HPDE6-E6E7 (cell line): ENCODE measurements at regions not wholly inside any gene's neighbourhood (a gene's known extent, or its start where the extent isn't known, plus 50 kb on each side); places are given as distances from the start of the nearest gene placed in this dataset.

ENCODE experiments used
- DNase-seq: peaks from one replicate; pipeline ENCODE4 v3.0.0; 2011; ENCODE audit warnings: missing footprints; ENCODE audit errors: extremely low spot score

- DNase-seq, result no peak
Observed at GRCh38 chr12:92000597-92000996, 145.0 kb downstream of the BTG1 start.

DNA sequence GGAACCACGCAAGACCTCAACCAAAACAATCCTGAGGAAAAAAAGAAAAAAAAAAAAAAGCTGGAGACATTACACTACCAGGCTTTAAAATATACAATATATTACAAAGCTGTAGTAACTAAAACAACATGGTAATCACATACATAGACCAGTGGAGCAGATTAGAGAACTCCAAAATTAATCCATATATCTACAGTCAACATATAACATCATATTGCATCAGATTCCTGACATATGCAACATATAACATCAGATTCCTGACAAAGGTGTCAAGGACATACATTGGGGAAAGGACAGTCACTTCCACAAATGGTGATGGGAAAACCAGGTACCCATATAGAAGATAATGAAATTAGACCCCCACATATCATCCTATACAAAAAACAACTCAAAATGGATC, 145.8 kb downstream of the BTG1 start:
- DNase-seq, result no peak

DNA sequence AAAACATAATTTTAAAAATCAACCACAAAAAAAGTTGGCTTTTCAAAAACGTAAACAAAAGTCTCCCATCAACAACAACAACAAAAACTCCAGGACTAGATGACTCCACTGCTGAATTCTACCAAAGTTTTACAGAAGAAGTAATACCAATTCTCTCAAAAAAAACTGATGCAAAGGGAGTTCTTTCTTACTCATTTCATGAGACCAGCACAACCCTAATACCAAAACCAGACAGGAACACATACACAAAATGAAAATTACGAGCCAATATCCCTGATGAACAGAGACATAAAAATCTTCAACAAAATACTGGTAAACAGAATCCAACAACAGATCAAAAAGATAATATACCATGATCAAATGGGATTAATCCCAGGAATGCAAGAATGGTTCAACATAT, 147.3 kb downstream of the BTG1 start:
- no peak for DNase-seq

DNA sequence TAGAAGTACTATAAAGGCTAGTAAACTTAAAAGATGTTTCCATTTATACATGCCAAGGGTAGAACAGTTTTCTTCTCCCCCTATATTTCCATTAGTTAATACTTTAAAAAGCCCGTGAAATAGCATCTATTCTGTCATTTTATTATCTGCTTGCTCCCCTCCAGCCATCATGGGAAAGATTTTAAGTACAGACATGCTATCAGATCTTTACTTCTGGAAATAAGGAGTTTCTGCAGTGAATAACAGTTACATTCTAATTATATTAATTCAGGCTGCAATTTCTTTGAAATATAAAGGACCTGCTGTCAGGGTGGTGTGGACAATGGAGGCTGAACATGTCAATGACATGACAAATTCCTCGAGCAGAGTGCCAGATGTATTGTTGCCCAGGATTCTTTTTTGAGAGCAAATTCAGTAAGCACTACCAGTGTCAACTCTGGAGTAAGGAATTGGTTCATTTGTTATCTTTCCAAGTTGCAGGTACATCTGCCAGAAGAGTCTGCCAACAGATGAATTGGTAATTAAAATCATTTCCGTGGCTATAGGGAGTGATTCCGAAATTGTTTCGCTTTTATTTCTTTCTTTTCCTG, 151.3 kb downstream of the BTG1 start:
- DNase-seq, result no peak

GRCh38 chr12:91993287-91994017, 152.2 kb downstream of the BTG1 start:
- no peak for DNase-seq

DNA sequence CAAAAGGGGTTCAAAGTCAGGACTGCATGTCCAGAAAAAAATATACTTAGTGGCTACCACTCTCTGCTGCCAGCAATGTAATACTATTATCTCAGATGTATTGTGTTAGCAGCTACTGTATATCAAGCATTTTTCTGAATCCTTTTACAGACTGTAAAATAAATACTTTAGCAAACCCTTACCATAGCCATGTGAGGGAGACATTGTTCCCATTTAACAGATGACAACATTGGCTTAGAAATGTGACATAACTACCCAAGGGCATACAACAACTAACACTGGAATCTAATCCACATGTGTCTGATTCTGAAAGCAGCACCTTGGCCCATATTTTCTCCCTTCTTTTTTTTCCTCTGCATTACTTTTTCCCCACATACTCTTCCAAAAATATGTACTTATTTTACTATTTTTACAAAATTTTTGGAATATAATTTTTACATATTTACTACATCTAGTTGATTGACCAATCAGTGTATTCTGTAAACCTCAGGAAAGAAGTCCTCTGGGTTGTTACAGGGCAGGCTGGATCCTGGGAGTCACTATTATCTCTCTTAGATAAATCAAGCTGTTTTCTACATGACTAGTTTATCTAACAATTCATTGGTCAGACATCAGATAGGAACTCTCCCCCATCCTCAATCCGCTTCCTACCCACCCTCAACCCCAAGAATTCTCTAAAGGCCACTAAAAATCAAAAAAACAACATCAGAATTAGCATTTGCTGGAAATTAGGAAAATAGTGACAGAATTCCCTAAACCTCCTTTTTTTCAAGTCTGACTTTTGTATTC, 154.1 kb downstream of the BTG1 start:
- no peak for DNase-seq

- no peak for DNase-seq
Observed at GRCh38 chr12:91990525-91990924, 155.1 kb downstream of the BTG1 start.

GRCh38 chr12:91989143-91989542, 156.5 kb downstream of the BTG1 start:
- DNase-seq, result no peak

DNA sequence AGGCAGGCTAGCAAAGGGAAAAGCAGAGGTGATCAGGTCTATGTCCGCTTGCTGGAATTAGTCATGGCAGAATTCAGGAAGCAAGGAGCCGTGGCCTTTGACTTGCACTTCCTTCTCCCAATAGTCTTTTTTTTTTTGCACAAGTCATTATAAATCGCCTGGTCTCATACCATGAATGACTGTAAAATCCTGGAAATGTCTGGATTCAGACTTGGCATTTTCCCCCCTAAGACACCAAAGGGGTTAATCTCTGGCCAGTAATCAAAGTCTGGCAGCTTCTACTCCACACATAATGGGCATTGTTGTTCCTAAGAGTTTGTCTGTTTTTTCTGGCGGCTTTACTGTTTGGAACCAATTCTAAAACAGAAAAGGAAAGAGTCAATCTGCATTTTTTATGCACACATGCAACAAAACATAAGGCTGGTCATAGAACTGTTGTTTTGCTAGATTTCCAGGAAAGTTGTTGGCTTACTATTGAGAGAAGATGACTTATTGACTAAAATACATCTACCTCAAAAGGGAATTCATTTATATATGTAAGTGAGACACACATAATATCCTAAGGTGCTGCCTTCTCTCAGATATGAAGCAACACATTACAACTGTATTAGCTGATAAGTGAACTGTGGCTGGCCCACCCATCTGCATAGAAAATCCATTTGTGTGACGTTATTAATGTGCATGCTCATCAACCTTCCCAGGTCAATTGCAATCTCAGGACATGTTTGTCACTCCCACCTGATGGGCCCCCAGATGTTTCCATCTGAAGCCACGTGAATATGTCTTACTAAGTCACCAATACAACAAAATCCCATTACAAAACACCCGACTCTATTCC, 157.3 kb downstream of the BTG1 start:
- no peak for DNase-seq

DNA sequence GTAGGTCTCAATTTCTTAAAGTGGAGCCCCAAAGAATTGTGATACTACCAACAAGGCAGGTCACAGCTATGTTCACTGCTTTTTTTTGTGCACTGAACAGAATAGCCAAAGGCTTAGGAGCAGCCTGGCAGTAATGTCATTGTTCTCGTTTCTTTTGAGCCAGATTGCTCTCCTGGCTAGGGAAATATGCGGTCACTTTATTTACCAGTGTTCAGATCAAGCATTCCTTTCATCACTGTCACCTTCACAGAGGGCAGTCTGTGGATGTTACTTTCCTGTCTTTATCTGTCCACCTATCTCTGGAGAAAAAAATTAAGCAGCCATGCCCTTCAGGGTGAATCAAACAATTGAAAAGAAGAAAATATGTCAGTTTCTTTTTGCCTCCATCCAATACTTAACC, 159.6 kb downstream of the BTG1 start:
- DNase-seq, result no peak

DNA sequence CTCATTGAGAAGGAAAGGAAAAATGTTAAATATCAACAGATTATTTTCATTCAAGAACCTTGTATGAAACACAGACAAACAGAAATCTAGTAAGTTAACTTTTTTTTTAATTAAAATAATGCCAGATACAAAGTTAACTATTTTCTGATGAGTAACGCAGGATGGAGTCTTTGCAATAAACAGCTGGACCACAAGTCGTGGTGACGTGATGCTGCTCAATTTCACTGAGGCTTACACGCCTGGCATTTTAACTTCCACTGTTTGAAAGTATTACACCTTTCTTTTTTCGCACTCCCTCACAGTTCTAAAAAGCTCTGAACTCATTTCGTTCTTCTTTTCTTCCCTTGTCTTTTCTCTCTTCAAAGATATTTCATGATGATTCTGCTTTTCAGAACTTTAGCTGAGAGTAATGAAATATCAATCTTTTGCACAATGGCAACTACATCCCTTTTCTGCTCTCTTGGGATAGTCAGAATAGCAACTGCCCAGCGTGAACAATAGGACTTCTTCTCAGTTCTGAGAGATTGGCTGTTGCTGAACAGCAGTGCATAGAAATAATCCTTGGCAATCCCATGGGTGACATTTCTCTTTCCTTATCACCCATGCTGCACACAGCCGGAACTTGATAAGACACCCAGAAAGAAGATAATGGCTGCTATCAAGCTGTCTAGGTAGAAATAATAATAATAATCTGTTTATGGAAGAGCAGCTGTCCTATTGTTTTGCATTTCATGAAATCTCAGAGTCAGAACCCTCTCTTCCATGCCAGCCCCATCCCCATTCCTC, 160.5 kb downstream of the BTG1 start:
- no peak for DNase-seq

DNA sequence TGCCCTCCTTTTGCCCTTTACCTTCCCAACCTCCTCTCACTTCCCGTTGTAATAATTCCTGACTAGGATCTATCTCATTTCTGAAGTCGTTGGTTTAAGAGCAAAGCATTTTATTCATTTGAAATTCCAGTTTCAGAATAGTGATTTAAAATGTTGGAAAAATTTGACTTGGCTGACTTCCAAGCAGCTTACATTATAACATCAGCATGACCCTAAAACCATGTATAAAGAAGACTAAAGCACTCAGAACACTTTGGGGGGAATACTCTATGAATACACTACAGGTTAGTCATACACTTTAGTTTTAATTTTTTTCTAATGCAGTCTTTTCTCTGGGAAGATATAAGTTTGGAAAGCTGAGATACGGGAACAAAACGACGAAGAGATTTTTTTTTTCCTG, 161.1 kb downstream of the BTG1 start:
- no peak for DNase-seq

- DNase-seq, result no peak
Observed at GRCh38 chr12:91983935-91984334, 161.7 kb downstream of the BTG1 start.

DNA sequence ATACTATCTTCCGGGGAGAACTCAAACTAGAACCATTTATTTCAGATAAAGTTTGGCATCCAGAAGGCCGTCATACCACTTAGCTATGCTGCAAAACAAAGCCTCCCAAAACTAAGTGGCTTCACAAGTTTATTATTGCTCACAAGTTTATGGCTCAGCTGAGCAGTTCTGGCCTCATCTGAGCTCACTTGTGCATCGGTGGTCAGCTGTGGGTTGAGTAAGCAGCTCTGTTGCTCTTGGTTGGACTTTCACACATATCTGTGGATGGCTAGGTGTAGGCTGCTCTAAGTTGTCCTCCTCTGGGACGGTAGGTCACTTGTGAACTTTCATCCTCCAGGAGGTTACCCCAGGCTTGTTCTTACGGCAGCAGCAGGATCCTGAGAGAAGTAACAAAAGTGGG, 162.7 kb downstream of the BTG1 start:
- DNase-seq, result no peak

- DNase-seq, result no peak
Observed at GRCh38 chr12:91980389-91980821, 165.2 kb downstream of the BTG1 start.

GRCh38 chr12:91978143-91978542, 167.5 kb downstream of the BTG1 start:
- DNase-seq, result no peak

DNA sequence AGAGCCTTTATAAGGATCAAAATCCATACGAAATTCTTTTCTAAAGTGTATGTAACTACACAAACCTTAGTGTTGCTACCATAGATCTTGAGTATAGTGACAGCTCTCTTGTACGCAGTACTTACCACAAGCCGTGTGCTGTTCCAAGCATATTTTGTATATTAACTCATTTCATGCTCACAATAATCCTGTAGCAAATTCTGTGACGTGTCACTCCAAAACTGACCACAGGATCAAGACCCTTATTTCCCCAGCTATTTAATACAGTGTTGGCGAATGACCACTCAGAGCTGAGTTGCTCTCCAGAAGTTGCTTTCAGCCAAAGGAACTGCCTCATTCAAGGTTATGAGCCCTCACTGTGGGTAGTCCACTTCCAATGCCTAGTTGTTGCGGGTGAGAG, 169.8 kb downstream of the BTG1 start:
- no peak for DNase-seq

DNA sequence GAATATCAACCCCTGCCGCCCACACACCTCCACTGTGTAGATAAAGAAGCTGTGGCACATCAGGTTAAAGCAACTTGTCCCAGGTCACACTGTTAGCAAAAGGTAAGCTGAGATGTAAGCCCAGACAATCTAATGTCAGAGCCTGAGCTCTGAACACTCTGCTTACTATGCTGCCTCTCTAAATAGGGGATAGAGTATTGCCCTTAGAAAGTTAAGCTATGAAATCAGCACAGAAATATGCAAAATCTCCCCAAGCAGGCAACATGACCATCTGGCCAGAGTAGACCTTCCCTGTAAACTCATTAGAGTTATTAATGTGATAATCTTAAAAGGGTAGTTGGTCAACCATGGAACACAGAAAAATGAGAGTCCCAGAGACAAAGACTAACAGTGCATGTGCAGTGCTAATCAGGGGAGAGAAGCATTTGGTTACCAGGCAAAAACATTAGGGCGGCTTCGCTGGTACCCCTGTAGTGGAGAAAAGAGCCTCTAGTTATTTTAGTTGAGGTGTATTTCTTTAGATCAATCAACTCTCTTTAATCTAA, 171.0 kb downstream of the BTG1 start:
- no peak for DNase-seq

- no peak for DNase-seq
Observed at GRCh38 chr12:91973813-91974212, 171.8 kb downstream of the BTG1 start.

GRCh38 chr12:91972896-91973295, 172.8 kb downstream of the BTG1 start:
- DNase-seq, result no peak

- DNase-seq, result no peak
Observed at GRCh38 chr12:91968777-91969171, 176.9 kb downstream of the BTG1 start.
